ENCODE measurements at regions not wholly inside any gene's neighbourhood (a gene's known extent, or its start where the extent isn't known, plus 50 kb on each side); places are given as distances from the start of the nearest gene placed in this dataset.

- Histone ChIP-seq H3K9me3 (no peaks in the 10 kb centered on the region), H3K4me1 (no peaks in the 10 kb centered on the region), H3K4me3 (no peak overlapping the region), H3K27ac (no peak overlapping the region), H3K36me3 (no peaks in the 10 kb centered on the region), H3K27me3 (no peaks in the 10 kb centered on the region)
- ATAC-seq (no peak), DNase-seq (no peak)
- intact Hi-C loops (cut with DNase I), result no loop called here
- no peak for TF ChIP-seq CTCF (IDR thresholded peaks at IDR 0.05)
Observed at GRCh38 chr4:174107746-174108354, 175.6 kb downstream of the FBXO8 start.

- no peak for TF ChIP-seq CTCF (IDR thresholded peaks at IDR 0.05)
- ATAC-seq (no peak), DNase-seq (no peak)
- H3K9me3 ChIP-seq, result no peaks in the 10 kb centered on the region
- H3K4me1 ChIP-seq, result no peaks in the 10 kb centered on the region
- no peak overlapping the region for H3K4me3 ChIP-seq
- no peaks in the 10 kb centered on the region for H3K36me3 ChIP-seq
- no peaks in the 10 kb centered on the region for H3K27me3 ChIP-seq
- intact Hi-C loops (cut with DNase I), result no loop called here
- no peak overlapping the region for H3K27ac ChIP-seq
Observed at GRCh38 chr4:174105202-174105601, 178.3 kb downstream of the FBXO8 start.

- DNase-seq (no peak), ATAC-seq (no peak)
- Histone ChIP-seq H3K4me3 (no peak overlapping the region), H3K9me3 (no peaks in the 10 kb centered on the region), H3K36me3 (no peaks in the 10 kb centered on the region), H3K4me1 (no peaks in the 10 kb centered on the region), H3K27me3 (no peaks in the 10 kb centered on the region), H3K27ac (no peak overlapping the region)
- intact Hi-C loops (cut with DNase I), result no loop called here
- no peak for TF ChIP-seq CTCF (IDR thresholded peaks at IDR 0.05)
Observed at GRCh38 chr4:174100910-174101309, 182.6 kb downstream of the FBXO8 start.

GRCh38 chr4:174099712-174100111 is 183.8 kb downstream of the FBXO8 start:
- Histone ChIP-seq H3K27me3 (no peaks in the 10 kb centered on the region), H3K27ac (no peak overlapping the region), H3K9me3 (no peaks in the 10 kb centered on the region), H3K36me3 (no peaks in the 10 kb centered on the region), H3K4me1 (no peaks in the 10 kb centered on the region), H3K4me3 (no peak overlapping the region)
- no peak for TF ChIP-seq CTCF (IDR thresholded peaks at IDR 0.05)
- ATAC-seq, result no peak
- DNase-seq, result no peak
- intact Hi-C loops (cut with DNase I), result no loop called here

- Histone ChIP-seq H3K36me3 (no peaks in the 10 kb centered on the region), H3K27me3 (no peaks in the 10 kb centered on the region), H3K4me3 (no peak overlapping the region), H3K27ac (no peak overlapping the region), H3K4me1 (no peaks in the 10 kb centered on the region), H3K9me3 (peaks cover 0 to 6% of the 10 kb centered on the region in 2 donors)
- intact Hi-C loops (cut with DNase I), result no loop called here
- no peak for ATAC-seq
- DNase-seq, result no peak
- no peak for TF ChIP-seq CTCF (IDR thresholded peaks at IDR 0.05)
Observed at GRCh38 chr4:174096999-174097398, 186.5 kb downstream of the FBXO8 start.
